Stromal cell of bone marrow (primary cell): ENCODE measurements at regions not wholly inside any gene's neighbourhood (a gene's known extent, or its start where the extent isn't known, plus 50 kb on each side); places are given as distances from the start of the nearest gene placed in this dataset.
"Not testable (repeated sequence)": the region's sequence is repeated elsewhere in the genome, so short reads cannot be mapped to it uniquely, and the experiment has no call there.

Experiments used
- DNase-seq: peaks from one replicate; pipeline ENCODE4 v3.0.0-alpha.2; 2012; ENCODE audit warnings: low read depth

- not testable (repeated sequence) for DNase-seq
Observed at GRCh38 chr13:52565324-52565723, 76.9 kb upstream of the HNRNPA1L2 start.

DNA sequence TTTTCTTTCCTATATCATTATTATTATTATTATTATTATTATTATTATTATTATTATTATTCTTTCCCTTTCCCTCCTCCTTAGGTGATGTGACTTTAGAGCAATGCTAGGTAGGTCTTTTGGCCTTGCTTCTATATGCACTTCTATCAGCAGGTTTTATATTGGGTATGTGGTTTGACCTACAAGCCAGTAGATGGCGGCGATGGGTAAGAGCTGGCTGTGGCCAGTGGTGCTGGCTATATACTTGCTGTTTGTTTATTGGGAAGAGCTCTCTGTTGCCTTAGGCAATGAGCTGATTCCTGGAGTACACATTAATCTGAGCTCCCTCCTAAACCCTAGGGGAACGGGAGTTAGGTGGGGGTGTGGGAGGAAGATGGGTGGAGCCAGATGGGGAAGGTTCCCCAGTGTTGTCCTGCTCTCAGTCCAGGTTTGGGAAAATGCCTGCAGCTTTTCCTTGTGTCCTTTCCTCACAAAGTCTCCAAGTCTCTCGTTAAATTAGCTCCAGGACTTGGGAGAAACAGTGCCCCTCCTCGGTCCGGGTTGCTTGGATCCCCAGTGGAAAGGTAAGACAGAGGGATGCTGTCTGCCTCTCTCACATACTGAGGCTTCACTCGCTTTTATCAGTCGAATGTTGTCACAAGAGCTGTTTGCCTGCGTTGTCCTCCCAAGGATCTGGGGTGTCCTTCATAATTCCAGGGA is 72.2 kb upstream of the HNRNPA1L2 start:
- peak; percentile 31 for DNase-seq

- not testable (repeated sequence) for DNase-seq
Observed at GRCh38 chr13:52571163-52571562, 71.1 kb upstream of the HNRNPA1L2 start.

DNA sequence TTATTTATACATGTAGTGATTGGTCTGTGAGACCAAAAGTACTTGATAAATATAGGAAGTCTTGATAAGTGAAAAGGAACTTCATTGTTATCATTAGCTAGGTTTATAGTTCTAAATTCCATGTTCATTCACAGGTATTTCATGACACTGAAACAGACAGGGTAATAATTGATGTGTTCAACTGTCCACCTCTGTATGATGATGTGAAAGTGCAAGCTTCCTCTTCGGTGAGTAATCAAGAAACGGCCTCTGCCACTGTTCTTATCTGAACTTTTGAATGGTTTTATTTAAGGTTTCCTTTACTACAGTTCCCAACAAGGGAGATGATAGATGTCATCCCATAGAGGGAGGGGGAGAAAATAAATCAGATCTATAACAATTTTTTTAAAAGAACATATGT is 59.3 kb upstream of the HNRNPA1L2 start:
- DNase-seq = not testable (repeated sequence)
